HG02840 (cell line): ENCODE measurements at regions not wholly inside any gene's neighbourhood (a gene's known extent, or its start where the extent isn't known, plus 50 kb on each side); places are given as distances from the start of the nearest gene placed in this dataset.

ENCODE experiments used
- ATAC-seq: cut with Tn5 transposase; IDR thresholded peaks from one replicate; pipeline ENCODE4 v1.9.1; 2021; ENCODE audit warnings: mild to moderate bottlenecking, moderate library complexity, moderate number of reproducible peaks; ENCODE audit not compliant: unreplicated experiment, low FRiP score

DNA sequence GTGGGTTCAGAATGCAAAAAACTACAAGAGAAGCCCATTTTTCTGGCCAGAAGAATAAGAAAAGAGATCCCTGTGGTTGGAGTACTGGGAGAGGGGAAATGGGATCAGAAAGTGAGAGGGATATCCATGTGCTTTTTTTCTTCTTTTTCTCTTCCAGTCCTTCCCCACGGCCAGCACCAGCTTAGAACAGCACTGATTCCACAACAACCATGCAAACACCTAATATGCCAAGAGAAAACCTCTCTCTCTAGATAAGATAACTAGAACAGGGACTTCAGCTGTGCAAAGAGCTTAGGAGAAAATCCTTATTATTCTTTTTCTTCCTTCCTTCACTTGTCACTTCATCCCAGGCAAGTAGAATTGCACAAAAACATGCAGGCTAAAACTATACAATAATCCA, 83.5 kb downstream of the ELAPOR2 start:
- ATAC-seq = no peak

DNA sequence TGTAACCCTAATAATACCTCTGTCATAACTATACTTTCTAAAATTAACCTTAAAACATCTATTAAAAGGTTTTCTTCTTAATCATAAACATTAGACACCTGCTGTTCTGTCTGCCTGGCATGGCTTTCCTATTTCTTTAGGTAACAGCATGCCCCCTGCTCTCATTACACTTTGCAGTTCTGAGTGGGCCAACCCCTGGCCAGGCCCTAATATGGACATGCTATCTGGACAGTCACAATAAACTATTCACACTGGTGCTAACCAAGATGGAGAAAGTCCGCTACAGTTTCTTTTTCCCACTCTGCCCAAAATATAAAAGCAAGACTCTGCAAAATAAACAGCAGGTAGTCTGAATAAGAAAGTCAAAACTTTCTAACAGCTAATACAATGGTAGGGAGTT, 84.0 kb downstream of the ELAPOR2 start:
- ATAC-seq = no peak

- no peak for ATAC-seq
These were observed 87.4 kb downstream of the ELAPOR2 start for GRCh38 chr7:86972072-86972471.

- no peak for ATAC-seq
These were observed 88.5 kb downstream of the ELAPOR2 start for GRCh38 chr7:86970986-86971385.

GRCh38 chr7:86970547-86970946, 88.9 kb downstream of the ELAPOR2 start:
- no peak for ATAC-seq

DNA sequence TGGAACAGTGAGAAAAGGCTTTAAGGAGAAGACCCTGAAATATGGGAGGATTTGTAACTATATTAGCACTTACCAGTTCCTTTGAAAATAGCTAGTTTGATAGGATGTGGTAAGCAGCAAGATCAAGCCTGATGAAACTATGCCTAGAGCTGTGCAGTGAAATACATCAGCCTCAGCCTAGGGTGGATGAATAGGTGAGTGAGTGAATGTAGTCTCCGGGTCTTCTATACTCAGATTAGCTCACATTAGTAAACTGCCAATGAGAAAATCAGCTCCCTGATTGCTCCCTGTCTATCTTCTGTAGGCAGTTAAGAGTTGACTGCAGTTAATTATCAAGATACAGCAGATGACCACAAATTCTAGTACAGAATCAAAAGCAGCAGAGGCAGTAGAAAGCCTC, 89.6 kb downstream of the ELAPOR2 start:
- ATAC-seq = no peak

DNA sequence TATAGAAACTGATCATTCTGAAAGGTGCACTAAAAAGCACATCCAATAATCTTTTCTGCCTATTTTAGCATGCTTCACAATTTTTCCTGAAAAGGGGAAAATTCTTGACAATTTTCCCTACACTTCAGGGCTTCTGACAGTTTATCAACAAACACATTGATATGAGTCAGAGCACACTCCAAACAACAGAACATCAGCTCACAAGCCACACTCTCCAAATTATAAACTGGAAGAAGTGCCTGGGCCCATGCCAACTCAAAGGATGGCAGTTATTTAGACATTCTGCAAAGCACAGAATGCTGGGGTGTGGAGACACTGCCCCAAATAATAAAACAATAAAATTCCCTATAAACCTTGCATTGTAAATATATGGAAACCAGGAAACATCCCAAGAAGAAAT, 90.8 kb downstream of the ELAPOR2 start:
- no peak for ATAC-seq

GRCh38 chr7:86966916-86967315, 92.5 kb downstream of the ELAPOR2 start:
- no peak for ATAC-seq

DNA sequence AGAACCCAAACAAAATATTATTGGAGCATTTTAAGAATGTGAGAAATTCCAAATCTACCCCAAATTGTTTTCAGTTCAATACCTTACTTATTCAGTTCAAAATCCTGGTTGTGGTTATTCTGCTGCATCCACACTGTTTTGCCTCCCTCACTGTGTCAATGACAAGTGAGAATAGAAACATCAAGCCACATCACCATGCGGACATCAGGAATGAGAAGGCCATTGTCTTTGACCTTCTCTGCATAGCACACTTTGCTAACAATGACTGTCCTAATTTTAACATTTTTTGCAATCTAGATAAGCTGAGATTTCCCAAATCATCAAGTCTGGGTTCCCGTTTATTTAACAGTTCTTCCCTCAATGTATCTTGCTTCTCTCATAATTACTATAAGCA, 93.7 kb downstream of the ELAPOR2 start:
- ATAC-seq = no peak

- ATAC-seq = no peak
These were observed 94.3 kb downstream of the ELAPOR2 start for GRCh38 chr7:86964973-86965726.

DNA sequence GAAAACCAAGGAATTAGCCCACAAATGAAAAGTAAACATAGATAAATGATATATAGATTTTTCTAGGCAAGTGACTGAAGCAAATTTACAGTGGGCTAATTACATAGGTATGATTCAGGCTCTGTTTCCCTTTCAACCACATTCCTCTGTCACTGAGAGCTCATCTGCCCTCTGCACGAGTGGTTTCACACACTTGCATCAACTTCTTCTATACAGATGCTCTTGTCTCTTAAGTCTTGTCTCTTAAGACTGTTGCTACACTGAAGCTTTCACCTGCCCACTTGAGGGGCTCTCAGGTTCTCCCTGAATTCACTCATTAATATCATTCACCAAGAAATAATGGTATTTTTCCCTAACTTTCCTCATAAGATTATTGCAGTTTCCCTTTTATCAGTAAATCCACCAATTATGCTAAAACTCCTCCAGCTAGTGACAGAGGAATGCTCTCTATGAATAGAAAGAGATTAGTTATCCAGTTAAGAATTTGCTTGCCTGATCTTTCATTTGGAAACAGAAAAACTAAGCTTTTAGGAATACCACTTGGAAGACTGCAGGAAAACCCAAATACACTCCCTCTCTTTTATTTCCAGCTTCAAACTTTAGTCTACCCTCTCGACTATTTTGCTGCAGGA, 95.7 kb downstream of the ELAPOR2 start:
- ATAC-seq = peak; percentile 80

- ATAC-seq = no peak
These were observed 96.8 kb downstream of the ELAPOR2 start for GRCh38 chr7:86962623-86963022.

- no peak for ATAC-seq
These were observed 97.8 kb downstream of the ELAPOR2 start for GRCh38 chr7:86961686-86962085.

DNA sequence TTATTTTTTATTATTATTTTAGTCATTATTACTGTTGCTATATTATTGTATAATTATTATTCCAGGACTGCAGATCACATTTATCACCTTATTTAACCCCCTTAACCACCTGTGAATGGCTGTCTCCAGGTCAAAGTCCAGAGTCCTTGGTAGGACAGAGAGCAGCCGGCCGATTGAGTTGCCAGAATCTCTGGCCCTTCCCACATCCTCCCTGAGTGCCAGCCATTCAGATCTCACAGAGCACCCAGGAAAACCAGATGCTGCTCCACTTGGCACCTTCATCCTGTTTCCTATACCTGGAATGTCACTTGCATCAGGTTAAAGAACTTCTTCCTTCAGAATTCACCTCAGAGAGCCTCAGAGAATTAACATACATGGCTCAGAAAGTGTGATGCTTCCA, 101.1 kb downstream of the ELAPOR2 start:
- no peak for ATAC-seq

GRCh38 chr7:86956567-86956966, 102.9 kb downstream of the ELAPOR2 start:
- ATAC-seq = no peak

DNA sequence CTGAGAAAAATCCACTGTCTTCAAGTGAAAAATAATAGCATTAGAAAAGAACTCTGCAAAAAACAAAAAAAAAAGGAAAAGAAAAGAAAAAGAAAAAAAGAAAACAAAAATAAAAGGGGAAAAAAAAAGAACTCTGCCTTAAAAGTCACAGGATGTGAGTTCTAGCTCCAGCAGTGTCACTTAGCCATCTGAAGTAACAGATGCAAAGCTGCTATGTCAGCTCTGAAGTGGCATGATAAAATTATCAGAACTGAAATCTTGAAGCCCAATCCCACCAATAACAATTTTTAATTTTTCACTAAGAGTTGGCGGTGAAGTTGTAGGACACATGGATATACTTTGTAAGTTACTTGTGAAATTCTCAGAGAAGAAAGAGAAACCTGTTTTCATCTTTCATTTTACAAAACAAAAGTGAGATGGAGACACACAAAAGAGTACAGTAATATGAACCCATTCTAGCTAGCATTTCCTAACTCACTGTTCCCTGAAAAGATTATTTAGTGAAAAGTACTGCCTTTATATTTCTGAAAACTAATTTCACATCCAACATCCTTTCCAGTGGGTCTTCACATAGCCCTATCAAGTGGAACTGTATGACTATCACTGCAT, 103.5 kb downstream of the ELAPOR2 start:
- no peak for ATAC-seq

DNA sequence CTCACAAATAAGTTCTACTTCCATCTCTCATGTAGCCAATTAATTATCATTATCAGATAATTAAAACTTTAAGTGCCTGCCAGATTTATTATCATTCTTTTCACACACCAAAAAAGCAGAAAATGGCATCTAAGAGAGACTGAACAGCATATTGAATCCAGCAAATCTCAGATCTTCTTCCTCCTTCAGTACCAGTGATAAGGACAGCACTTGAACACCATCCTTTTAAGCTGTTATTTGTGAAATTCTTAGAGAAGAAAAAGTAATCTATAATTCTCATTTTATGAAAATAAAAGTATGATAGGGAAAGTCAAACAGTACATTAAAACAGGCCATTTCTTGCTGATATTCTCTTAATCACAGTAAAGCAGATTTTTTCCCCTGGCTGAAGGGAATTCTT, 104.5 kb downstream of the ELAPOR2 start:
- no peak for ATAC-seq

DNA sequence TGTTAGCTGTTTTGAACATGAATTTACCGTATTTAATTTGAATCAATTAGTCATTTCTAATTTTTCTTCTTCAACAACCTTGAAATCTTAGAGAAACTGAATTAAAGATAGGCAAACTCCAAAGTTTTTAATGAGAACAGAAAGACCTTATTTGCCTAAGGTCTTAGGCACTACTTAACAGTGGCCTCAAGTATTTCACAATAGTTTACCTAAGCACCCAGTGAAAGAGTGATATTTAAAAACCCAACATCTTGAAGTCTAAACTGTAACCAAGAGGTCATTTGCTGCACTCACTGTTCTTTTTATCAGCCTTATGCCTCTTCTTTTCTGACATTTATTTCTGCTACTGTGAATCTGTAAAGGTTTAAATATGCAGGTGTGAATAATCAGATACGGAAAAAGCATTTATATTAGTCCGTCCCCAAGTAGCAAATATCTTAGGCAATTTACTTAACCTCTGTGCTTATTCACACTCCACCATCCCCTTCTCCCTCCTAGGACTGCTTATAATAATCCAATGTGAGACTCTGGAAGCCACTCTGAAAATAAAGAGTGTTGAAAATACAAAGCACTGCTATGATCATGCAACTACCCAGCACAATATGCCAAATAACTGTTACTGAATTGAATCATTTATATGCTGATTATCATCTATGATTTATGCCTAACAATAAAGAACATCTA, 105.7 kb downstream of the ELAPOR2 start:
- ATAC-seq = no peak

- no peak for ATAC-seq
These were observed 106.2 kb downstream of the ELAPOR2 start for GRCh38 chr7:86953219-86953618.

- no peak for ATAC-seq
These were observed 107.6 kb downstream of the ELAPOR2 start for GRCh38 chr7:86951895-86952294.

DNA sequence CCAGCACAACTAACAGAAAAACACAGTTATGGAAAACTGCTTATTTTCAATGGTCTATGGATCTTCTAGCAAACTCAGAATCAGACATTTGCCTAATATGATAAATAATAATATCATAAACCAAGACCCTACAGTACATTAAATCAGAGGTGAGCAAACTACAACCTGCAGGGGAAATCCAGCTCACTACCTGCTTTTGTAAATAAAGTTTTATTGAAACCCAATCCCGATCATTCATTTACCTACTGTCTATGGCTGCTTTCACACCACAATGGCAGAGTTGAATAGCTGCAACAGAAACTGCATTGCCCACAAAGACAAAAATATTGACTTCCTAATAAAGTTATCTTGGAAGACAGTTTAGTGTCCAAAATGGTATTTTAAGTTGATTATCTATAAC, 108.5 kb downstream of the ELAPOR2 start:
- ATAC-seq = no peak
